VCaP (cell line): ENCODE measurements at regions not wholly inside any gene's neighbourhood (a gene's known extent, or its start where the extent isn't known, plus 50 kb on each side); places are given as distances from the start of the nearest gene placed in this dataset.

Experiments
- H3K27ac ChIP-seq: fragments of 450-650 bp; 2 replicates; pipeline ENCODE4 v1.5.1; 2017
- CTCF ChIP-seq: fragments of 450-650 bp; conservative IDR thresholded peaks from 2 replicates; pipeline ENCODE4 v1.5.1; 2017; ENCODE audit warnings: mild to moderate bottlenecking, moderate library complexity

GRCh38 chr3:84184937-84185336 lies 773.9 kb upstream of the CADM2 start:
- TF ChIP-seq CTCF, result no peak

GRCh38 chr3:84194029-84194428 lies 764.8 kb upstream of the CADM2 start:
- H3K27ac ChIP-seq, result no peak overlapping the region
- TF ChIP-seq CTCF, result no peak

More at GRCh38 chr3:84184937-84185336, 773.9 kb upstream of the CADM2 start:
- no peak overlapping the region for H3K27ac ChIP-seq

GRCh38 chr3:84209474-84209873 lies 749.3 kb upstream of the CADM2 start:
- no peak for TF ChIP-seq CTCF

GRCh38 chr3:84223512-84223911 lies 735.3 kb upstream of the CADM2 start:
- no peak overlapping the region for H3K27ac ChIP-seq
- TF ChIP-seq CTCF, result no peak

More at GRCh38 chr3:84209474-84209873, 749.3 kb upstream of the CADM2 start:
- H3K27ac ChIP-seq, result no peak overlapping the region

- no peak for TF ChIP-seq CTCF
- no peak overlapping the region for H3K27ac ChIP-seq
Observed at GRCh38 chr3:84224262-84224661, 734.5 kb upstream of the CADM2 start.

GRCh38 chr3:84236261-84236660 lies 722.5 kb upstream of the CADM2 start:
- H3K27ac ChIP-seq, result no peak overlapping the region
- no peak for TF ChIP-seq CTCF

- TF ChIP-seq CTCF, result no peak
- H3K27ac ChIP-seq, result no peak overlapping the region
Observed at GRCh38 chr3:84245789-84246188, 713.0 kb upstream of the CADM2 start.

GRCh38 chr3:84260596-84260995 lies 698.2 kb upstream of the CADM2 start:
- no peak overlapping the region for H3K27ac ChIP-seq
- TF ChIP-seq CTCF, result no peak
